K562 (cell line): ENCODE measurements at regions not wholly inside any gene's neighbourhood (a gene's known extent, or its start where the extent isn't known, plus 50 kb on each side); places are given as distances from the start of the nearest gene placed in this dataset.

ENCODE experiments used
- ATAC-seq: fragments of 200-7000 bp; cut with Tn5 transposase; 3 replicates; pipeline ENCODE4 v1.9.1; 2020; ENCODE audit warnings: moderate library complexity
- BruUV-seq: library from RNA; stranded (reverse); fragments of 400-500 nt; replicated peaks from 2 replicates; lab custom pipeline; 2021; lab: Mats Ljungman, UMichigan
- CTCF ChIA-PET: fragments of 300-600 bp; formaldehyde crosslinking; extraction: SDS; loops from one replicate; lab custom pipeline; 2021; ENCODE audit warnings: low intra/inter-chr PET ratio; lab: Yijun Ruan, JAX
- POLR2A ChIA-PET: fragments of 300-600, 350-650 bp; sonication (Branson Sonifier 250); formaldehyde crosslinking; extraction: SDS; loops from one replicate; lab custom pipeline; 2021; ENCODE audit warnings: antibody characterized with exemption, inconsistent platforms; lab: Yijun Ruan, JAX
- DNase-seq, 4 experiments: peaks; one replicate each; pipeline versions ENCODE4 v3.0.0 to v3.0.0-alpha.2; 2011 to 2018; ENCODE audit warnings: low spot score in 3 of 4, mixed read lengths in 3 of 4; ENCODE audit errors: extremely low read depth in 1 of 4
- FAIRE-seq: peaks from 2 replicates; lab custom pipeline; 2011; peaks lifted over from hg19 to GRCh38; lab: Jason Lieb, UNC
- H2AFZ ChIP-seq: 2 replicates; pipeline ENCODE4 v1.6.0; 2011; ENCODE audit warnings: low read depth, low read length, control low read depth, inconsistent platforms
- H3K27ac ChIP-seq: fragments of 200-600 bp; 3 replicates; pipeline ENCODE4 v1.8.0; 2011; ENCODE audit warnings: low read depth, mild to moderate bottlenecking, control low read depth, inconsistent platforms, low read length, moderate library complexity, mixed read lengths; ENCODE audit errors: extremely low read depth
- H3K27me3 ChIP-seq, 2 experiments: fragments of 300-600 bp in 1 of 2; 2 replicates in 1 of 2; 3 replicates in 1 of 2; pipeline versions ENCODE4 v1.6.0 to v1.8.0; 2011; ENCODE audit warnings: inconsistent platforms in 2 of 2, low read length in 2 of 2, mild to moderate bottlenecking in 1 of 2, mixed read lengths in 1 of 2, moderate library complexity in 1 of 2; ENCODE audit not compliant: control insufficient read depth in 2 of 2, insufficient read depth in 2 of 2
- H3K36me3 ChIP-seq: fragments of 300-600 bp; 3 replicates; pipeline ENCODE4 v1.8.0; 2011; ENCODE audit warnings: mild to moderate bottlenecking, low read length, inconsistent platforms; ENCODE audit not compliant: control insufficient read depth, insufficient read depth
- H3K4me1 ChIP-seq, 2 experiments: fragments of 200-600 bp in 1 of 2; replicated peaks in 1 of 2; 2 replicates in 1 of 2; 3 replicates in 1 of 2; pipeline versions ENCODE4 v1.5.1 to v1.8.0; 2011; ENCODE audit warnings: inconsistent platforms in 2 of 2, low read length in 2 of 2, mild to moderate bottlenecking in 1 of 2, mixed read lengths in 1 of 2, moderate library complexity in 1 of 2; ENCODE audit not compliant: control insufficient read depth in 2 of 2, insufficient read depth in 2 of 2
- H3K4me2 ChIP-seq: 2 replicates; pipeline ENCODE4 v1.6.1; 2011; ENCODE audit warnings: low read length, control low read depth, inconsistent platforms, mixed read lengths; ENCODE audit not compliant: insufficient read depth
- H3K4me3 ChIP-seq: fragments of 200-600 bp; sonication (generic), shearing (Covaris generic); 2 replicates; pipeline ENCODE4 v1.5.1; 2016; ENCODE audit warnings: control low read depth, inconsistent platforms
- H3K79me2 ChIP-seq: fragments of 200-600 bp; 3 replicates; pipeline ENCODE4 v1.8.0; 2011; ENCODE audit warnings: low read length, inconsistent platforms; ENCODE audit not compliant: control insufficient read depth, insufficient read depth
- H3K9ac ChIP-seq, 2 experiments: 2 replicates each; pipeline versions ENCODE4 v1.6.0 to v1.6.1; 2011; ENCODE audit warnings: low read depth in 2 of 2, low read length in 2 of 2, control low read depth in 1 of 2, inconsistent platforms in 1 of 2, mild to moderate bottlenecking in 1 of 2, mixed read lengths in 1 of 2; ENCODE audit not compliant: insufficient read depth in 1 of 2
- H3K9me1 ChIP-seq: one replicate; pipeline ENCODE4 v1.6.0; 2011; ENCODE audit warnings: inconsistent platforms, mild to moderate bottlenecking, low read length, moderate library complexity; ENCODE audit not compliant: control insufficient read depth, insufficient read depth
- H3K9me3 ChIP-seq: replicated peaks from 2 replicates; pipeline ENCODE4 v1.5.1; 2011; ENCODE audit warnings: low read depth, low read length, inconsistent platforms; ENCODE audit not compliant: control insufficient read depth, insufficient read depth
- H4K20me1 ChIP-seq: replicated peaks from 2 replicates; pipeline ENCODE4 v1.6.1; 2011; ENCODE audit warnings: low read length, inconsistent platforms, mixed read lengths; ENCODE audit not compliant: control insufficient read depth, insufficient read depth
- ATF6 ChIP-seq: sonication (generic); formaldehyde crosslinking; IDR thresholded peaks from 2 replicates; pipeline ENCODE4 v1.4.0; 2020; ENCODE audit warnings: mild to moderate bottlenecking, missing genetic modification reagents
- DIDO1 ChIP-seq: fragments of 450-650 bp; IDR thresholded peaks from 2 replicates; pipeline ENCODE4 v1.6.1; 2016; ENCODE audit warnings: low read depth, missing biosample characterization, missing genetic modification characterization
- HDAC8 ChIP-seq: fragments of 450-650 bp; IDR thresholded peaks from 2 replicates; pipeline ENCODE4 v1.6.1; 2016; ENCODE audit warnings: mild to moderate bottlenecking, missing genetic modification characterization, moderate library complexity, missing compliant biosample characterization
- JUND ChIP-seq, 2 experiments: IDR thresholded peaks; 2 replicates in 1 of 2; 3 replicates in 1 of 2; pipeline ENCODE4 v1.6.1; 2011; ENCODE audit warnings: borderline replicate concordance in 2 of 2, low read depth in 2 of 2, low read length in 2 of 2, improper control_type of control experiment in 1 of 2, missing biosample characterization in 1 of 2, missing genetic modification characterization in 1 of 2, missing genetic modification reagents in 1 of 2
- ZBTB43 ChIP-seq: sonication (generic); formaldehyde crosslinking; IDR thresholded peaks from 2 replicates; pipeline ENCODE4 v1.8.0; 2023; ENCODE audit warnings: mild to moderate bottlenecking, missing genetic modification reagents
- ZNF511 ChIP-seq: sonication (generic); formaldehyde crosslinking; IDR thresholded peaks from 2 replicates; pipeline ENCODE4 v1.8.0; 2022; ENCODE audit warnings: mild to moderate bottlenecking, missing genetic modification reagents
- ZNF644 ChIP-seq: fragments of 200-800 bp; sonication (Bioruptor generic); IDR thresholded peaks from 2 replicates; pipeline ENCODE4 v1.6.1; 2016; ENCODE audit warnings: low read depth, missing genetic modification characterization, missing compliant biosample characterization
- WGBS: fragments of 100-300 bp; shearing (Covaris generic); methylation state at CpG from one replicate; pipeline ENCODE4 v1.1.6; 2016; ENCODE audit warnings: low coverage, mixed read lengths; ENCODE audit not compliant: insufficient coverage; ENCODE audit errors: missing lambda C conversion rate; 5-methylcytosine and 5-hydroxymethylcytosine counted together
- in situ Hi-C: fragments of 300-500 bp; cut with MboI; formaldehyde crosslinking; loops from 4 replicates; pipeline ENCODE4 v1.15.0; 2018; ENCODE audit warnings: inconsistent platforms, mixed read lengths
- intact Hi-C: fragments of 100-400 bp; cut with micrococcal nuclease; formaldehyde crosslinking; loops from 2 replicates; pipeline ENCODE4 v1.14.2; 2022

- FAIRE-seq = no peak
- ChIA-PET POLR2A (interaction anchor here (0.6 to 1.0 kb wide), 2 partner anchors 10 to 305 kb away, joined by 3 read pairs; no protein-coding TSS in a partner anchor), CTCF (no interaction called here)
- Histone ChIP-seq H3K4me3 (no peak overlapping the region), H3K27ac (no peak overlapping the region), H4K20me1 (peaks cover 3% of the 10 kb centered on the region; the same call in 1 of the 2 replicates), H3K27me3 (peaks cover 0 to 18% of the 10 kb centered on the region in 2 experiments; a peak in 1 of 5 replicates), H3K9me1 (no peaks in the 10 kb centered on the region), H2AFZ (no peak overlapping the region), H3K9me3 (no peaks in the 10 kb centered on the region), H3K79me2 (no peaks in the 10 kb centered on the region), H3K36me3 (no peaks in the 10 kb centered on the region), H3K4me1 (no peaks in the 10 kb centered on the region), H3K9ac (no peak overlapping the region), H3K4me2 (no peak overlapping the region)
- no peak for ATAC-seq
- TF ChIP-seq JUND (IDR thresholded peaks at IDR 0.05; ENCODE audit: borderline replicate concordance, low read depth, low read length) = no peak
- TF ChIP-seq JUND (tag; IDR thresholded peaks at IDR 0.05; ENCODE audit: borderline replicate concordance, low read depth, low read length) = no peak
- no peak for TF ChIP-seq ZBTB43 (CRISPR knock-in tag)
- no peak for TF ChIP-seq ZNF644 (tag)
- TF ChIP-seq HDAC8 = no peak
- TF ChIP-seq DIDO1 (tag) = no peak
- no peak for TF ChIP-seq ZNF511 (CRISPR knock-in tag)
- no peak for TF ChIP-seq ATF6 (CRISPR knock-in tag)
- WGBS = 0% methylated on average over 7 of the region's 16 CpGs
- no peak for DNase-seq
- BruUV-seq = no TSS peak
- intact Hi-C loops = no loop called here
- in situ Hi-C loops = no loop called here
Observed at GRCh38 chr22:48342016-48342415, 1485.7 kb downstream of the BRD1 start.
